DOHH2 (cell line): ENCODE measurements at regions not wholly inside any gene's neighbourhood (a gene's known extent, or its start where the extent isn't known, plus 50 kb on each side); places are given as distances from the start of the nearest gene placed in this dataset.

Experiments used
- CTCF ChIP-seq: fragments of 200-600 bp; sonication (generic); IDR thresholded peaks from one replicate; pipeline ENCODE4 v1.5.1; 2014; ENCODE audit warnings: antibody characterized with exemption, mild to moderate bottlenecking, low read depth, low read length; ENCODE audit not compliant: poor library complexity, severe bottlenecking
- EZH2phosphoT487 ChIP-seq: fragments of 200-600 bp; sonication (generic); IDR thresholded peaks from 2 replicates; pipeline ENCODE4 v1.6.1; 2017; ENCODE audit warnings: borderline replicate concordance, mild to moderate bottlenecking, antibody characterized with exemption, low read length, moderate library complexity, mixed read lengths

GRCh38 chr18:24827501-24827900 lies 367.1 kb downstream of the HRH4 start:
- no peak for TF ChIP-seq CTCF
- TF ChIP-seq EZH2phosphoT487: no peak
